ENCODE measurements at regions not wholly inside any gene's neighbourhood (a gene's known extent, or its start where the extent isn't known, plus 50 kb on each side); places are given as distances from the start of the nearest gene placed in this dataset.

GRCh38 chr1:175254190-175254589 lies 61.6 kb upstream of the KIAA0040 start:
- TF ChIP-seq CTCF (IDR thresholded peaks at IDR 0.05), result no peak
- no peak for TF ChIP-seq POLR2A (IDR thresholded peaks at IDR 0.05; ENCODE audit: low read length)
- no peak for TF ChIP-seq RNF2 (IDR thresholded peaks at IDR 0.05; ENCODE audit: borderline replicate concordance, low read depth)
- no peak for TF ChIP-seq BHLHE40 (IDR thresholded peaks at IDR 0.05; ENCODE audit: low read depth, low read length)
- no peak for TF ChIP-seq RFX5 (IDR thresholded peaks at IDR 0.05)
- no peak for TF ChIP-seq REST (IDR thresholded peaks at IDR 0.05)
- no peak for TF ChIP-seq RAD21 (conservative IDR thresholded peaks at IDR 0.05 in 1 of 2, IDR thresholded peaks at IDR 0.05 in 1 of 2)
- TF ChIP-seq NR3C1 (IDR thresholded peaks at IDR 0.05), result no peak
- no peak for TF ChIP-seq ZC3H11A (IDR thresholded peaks at IDR 0.05)
- TF ChIP-seq E2F6 (IDR thresholded peaks at IDR 0.05; ENCODE audit: borderline replicate concordance, low read depth), result no peak
- TF ChIP-seq USF2 (IDR thresholded peaks at IDR 0.05), result no peak
- TF ChIP-seq PHF8 (IDR thresholded peaks at IDR 0.05; ENCODE audit: borderline replicate concordance, low read depth), result no peak
